ENCODE measurements at regions not wholly inside any gene's neighbourhood (a gene's known extent, or its start where the extent isn't known, plus 50 kb on each side); places are given as distances from the start of the nearest gene placed in this dataset.

- no peak for DNase-seq
Observed at GRCh38 chr11:27904358-27905055, 203.4 kb downstream of the KIF18A start.

DNA sequence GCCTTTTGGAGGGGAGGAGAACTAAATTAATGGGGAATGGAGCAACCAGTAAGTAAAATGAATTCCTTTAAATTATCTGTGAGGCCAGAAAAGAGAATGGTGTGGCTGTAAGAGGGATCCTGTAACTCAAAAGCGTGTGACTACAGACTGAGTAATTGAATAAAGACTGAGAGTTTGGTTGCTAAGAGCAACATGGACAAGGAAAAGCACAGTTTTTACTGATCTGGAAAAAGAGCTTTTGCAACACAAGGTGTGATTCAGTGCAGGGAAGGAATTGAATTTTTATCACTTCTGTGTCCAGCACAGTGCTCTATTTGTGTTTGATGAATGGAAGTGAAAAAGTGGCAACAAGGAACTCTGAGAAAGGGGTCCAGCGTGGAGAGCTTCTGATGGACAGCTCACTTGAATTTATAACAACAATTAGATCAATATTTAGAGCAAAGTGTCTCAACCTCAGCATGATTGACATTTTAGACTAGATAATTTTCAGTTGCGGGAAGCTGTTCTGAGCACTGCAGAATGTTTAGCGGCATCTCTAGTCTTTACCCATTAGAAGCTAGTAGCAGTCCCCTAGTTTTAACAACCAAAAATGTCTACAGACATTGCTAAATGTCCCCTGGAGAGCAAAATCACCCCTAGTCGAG, 202.8 kb upstream of the BDNF start:
- no peak for DNase-seq

DNA sequence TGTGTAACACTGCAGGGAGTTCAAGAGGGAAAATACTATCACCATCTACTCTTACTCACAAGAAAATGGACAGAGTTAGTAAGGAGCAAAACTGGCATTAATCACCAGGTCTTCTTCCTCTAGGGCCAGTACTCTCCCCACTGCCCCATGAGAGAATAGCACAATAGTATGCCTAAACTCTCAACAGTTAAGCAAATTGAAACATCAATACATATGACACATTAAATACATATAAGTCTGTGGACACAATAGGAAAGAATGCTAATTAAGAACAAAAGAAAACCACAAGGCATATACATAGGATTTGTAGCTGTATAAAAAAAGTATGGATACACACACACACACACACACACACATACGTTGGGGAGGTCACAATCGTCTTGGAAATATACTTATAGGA, 197.9 kb upstream of the BDNF start:
- no peak for DNase-seq

- no peak for DNase-seq
Observed at GRCh38 chr11:27896096-27896495, 195.8 kb upstream of the BDNF start.

- peak; percentile 90 for DNase-seq
Observed at GRCh38 chr11:27894552-27894951, 194.3 kb upstream of the BDNF start.

DNA sequence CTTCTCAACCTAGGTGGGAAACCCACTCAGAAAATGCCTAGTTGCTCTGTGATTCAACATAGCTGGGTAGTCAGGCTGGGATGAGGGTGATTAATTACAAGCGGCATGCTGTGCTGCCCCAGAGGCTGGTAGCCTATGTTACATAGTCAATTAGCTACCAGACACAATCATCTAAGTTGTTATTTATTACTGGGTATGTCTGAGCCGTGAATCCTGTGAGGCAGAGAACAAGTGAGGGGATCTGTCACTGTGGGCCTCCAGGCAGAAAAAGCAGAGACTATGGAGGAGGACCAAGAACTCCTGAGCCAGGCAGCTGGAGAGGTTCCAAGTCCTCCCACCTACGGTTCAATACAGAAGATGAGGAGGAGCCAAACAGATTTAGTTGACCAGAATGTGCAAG, 186.6 kb upstream of the BDNF start:
- DNase-seq: no peak

GRCh38 chr11:27882066-27882697, 181.9 kb upstream of the BDNF start:
- DNase-seq: peak; percentile 21

GRCh38 chr11:27875831-27876775, 175.8 kb upstream of the BDNF start:
- DNase-seq: no peak

- no peak for DNase-seq
Observed at GRCh38 chr11:27874998-27875830, 175.0 kb upstream of the BDNF start.

- DNase-seq: no peak
Observed at GRCh38 chr11:27873664-27874063, 173.4 kb upstream of the BDNF start.

- DNase-seq: no peak
Observed at GRCh38 chr11:27871056-27871455, 170.8 kb upstream of the BDNF start.

DNA sequence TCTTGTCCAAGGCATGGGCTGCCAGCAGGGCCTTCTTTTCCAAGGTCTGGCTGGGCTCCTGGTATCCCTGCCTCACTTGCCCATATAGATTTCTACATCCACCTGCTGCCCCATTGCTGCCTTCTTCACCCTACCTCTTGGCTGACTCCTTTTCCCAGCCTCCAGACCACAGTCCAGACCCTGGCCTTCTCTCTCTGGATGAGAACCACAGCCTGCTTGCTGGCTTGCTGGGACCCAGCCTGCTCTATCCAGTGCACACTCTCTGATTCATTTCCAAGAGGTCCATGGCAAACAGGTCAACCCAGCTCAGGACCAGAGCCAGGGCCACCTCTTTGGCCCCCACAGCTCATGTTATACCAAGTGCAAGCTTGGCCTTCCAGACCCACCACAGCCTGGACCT, 169.4 kb upstream of the BDNF start:
- DNase-seq: no peak

- DNase-seq: no peak
Observed at GRCh38 chr11:27868709-27869108, 168.5 kb upstream of the BDNF start.

DNA sequence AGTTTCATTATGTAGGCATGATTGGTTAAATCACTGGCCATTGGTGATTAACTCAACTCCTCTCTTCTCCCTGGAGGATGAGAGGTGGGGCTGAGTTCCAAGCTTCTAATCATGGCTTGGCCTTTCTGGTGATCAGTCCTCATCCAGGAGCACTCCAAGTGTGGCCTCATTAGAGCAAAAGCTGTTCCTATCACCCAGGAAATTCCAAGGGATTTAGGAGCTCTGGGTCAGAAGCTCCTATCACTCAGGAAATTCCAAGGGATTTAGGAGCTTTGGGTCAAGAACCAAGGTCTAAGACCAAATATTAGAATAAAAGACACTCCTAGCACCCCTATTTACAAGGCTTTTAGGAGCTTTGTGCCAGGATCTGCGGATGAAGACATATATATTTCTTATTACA, 168.0 kb upstream of the BDNF start:
- DNase-seq: no peak

- no peak for DNase-seq
Observed at GRCh38 chr11:27865105-27865504, 164.8 kb upstream of the BDNF start.

- DNase-seq: no peak
Observed at GRCh38 chr11:27864611-27865010, 164.4 kb upstream of the BDNF start.

- DNase-seq: no peak
Observed at GRCh38 chr11:27864091-27864491, 163.8 kb upstream of the BDNF start.

- DNase-seq: no peak
Observed at GRCh38 chr11:27863637-27864036, 163.4 kb upstream of the BDNF start.

DNA sequence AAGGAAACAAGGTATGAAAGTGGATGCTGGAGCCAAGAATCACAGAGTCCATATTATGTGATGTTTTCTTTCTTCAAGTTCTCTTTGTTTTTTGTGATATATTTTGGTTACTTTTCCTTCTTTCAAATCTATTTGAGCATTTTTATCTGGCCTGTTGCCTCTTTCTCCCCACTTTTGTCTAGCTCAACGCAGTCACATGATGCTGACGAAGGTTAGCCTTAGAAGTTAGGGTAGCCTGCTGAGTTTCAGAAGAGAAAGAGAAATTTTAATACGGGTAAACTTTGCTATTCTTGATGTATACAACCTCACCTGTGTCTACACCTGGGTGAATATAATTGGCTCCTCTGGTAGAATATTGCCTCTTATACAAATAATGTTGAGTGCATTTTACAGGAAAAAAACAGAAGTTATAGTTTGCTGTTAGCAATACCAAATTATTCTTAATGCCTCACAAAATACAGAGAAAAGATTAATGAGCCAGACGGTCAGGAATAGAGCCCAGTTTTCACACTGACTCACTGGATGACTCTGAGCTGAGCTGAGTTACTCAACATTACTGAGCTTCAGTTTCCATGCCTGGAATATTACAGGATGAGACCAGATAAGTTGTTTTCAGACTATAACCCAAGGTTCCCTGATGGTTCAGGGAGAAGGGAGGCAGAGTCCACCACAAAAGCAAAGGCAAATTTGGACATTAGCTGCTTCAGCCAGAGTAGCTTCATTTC, 161.6 kb upstream of the BDNF start:
- no peak for DNase-seq

- DNase-seq: no peak
Observed at GRCh38 chr11:27860811-27861210, 160.6 kb upstream of the BDNF start.

GRCh38 chr11:27858866-27859265, 158.6 kb upstream of the BDNF start:
- no peak for DNase-seq

DNA sequence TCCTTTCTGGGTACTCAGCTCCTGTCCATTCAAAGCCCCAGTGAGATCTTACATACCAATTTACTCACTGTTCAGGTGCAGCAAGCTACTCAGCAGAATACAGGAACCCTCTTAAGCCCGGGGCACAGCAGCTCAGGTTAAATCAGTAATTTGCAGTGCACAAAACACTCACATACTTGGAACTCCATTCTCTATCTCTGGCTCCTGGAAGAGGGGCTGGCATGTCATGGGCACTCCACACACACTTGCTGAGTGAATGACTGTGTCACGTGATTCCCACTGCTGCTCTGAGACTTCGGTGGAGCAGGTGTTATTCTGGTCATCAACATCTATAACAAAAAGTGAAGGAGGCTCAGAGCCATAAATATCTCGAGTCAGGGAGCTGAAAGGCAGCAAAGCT, 157.3 kb upstream of the BDNF start:
- no peak for DNase-seq
